GM23338 (cell line): ENCODE measurements at regions not wholly inside any gene's neighbourhood (a gene's known extent, or its start where the extent isn't known, plus 50 kb on each side); places are given as distances from the start of the nearest gene placed in this dataset.
"Not testable (repeated sequence)": the region's sequence is repeated elsewhere in the genome, so short reads cannot be mapped to it uniquely, and the experiment has no call there.

Source experiments
- ATAC-seq: fragments of 200-7000 bp; cut with Tn5 transposase; 3 replicates; pipeline ENCODE4 v1.9.1; 2020
- DNase-seq: peaks from one replicate; pipeline ENCODE4 v3.0.0-alpha.2; 2015; ENCODE audit warnings: low spot score
- H2AFZ ChIP-seq: fragments of 200-600 bp; sonication (generic); 2 replicates; pipeline ENCODE4 v1.8.0; 2016; ENCODE audit warnings: antibody characterized with exemption, mild to moderate bottlenecking, moderate library complexity
- H3F3A ChIP-seq: fragments of 200-600 bp; sonication (generic); replicated peaks from 2 replicates; pipeline ENCODE4 v1.8.0; 2017; ENCODE audit warnings: antibody characterized with exemption, mixed run types, low read depth
- H3K27ac ChIP-seq: fragments of 200-600 bp; sonication (generic); 2 replicates; pipeline ENCODE4 v1.6.1; 2016; ENCODE audit warnings: low read depth
- H3K27me3 ChIP-seq: fragments of 200-600 bp; sonication (generic); 2 replicates; pipeline ENCODE4 v1.8.0; 2016; ENCODE audit warnings: mild to moderate bottlenecking, mixed run types, moderate library complexity; ENCODE audit not compliant: insufficient read depth
- H3K36me3 ChIP-seq: fragments of 200-600 bp; sonication (generic); 2 replicates; pipeline ENCODE4 v1.8.0; 2016; ENCODE audit warnings: mild to moderate bottlenecking; ENCODE audit not compliant: insufficient read depth
- H3K4me1 ChIP-seq: fragments of 200-600 bp; sonication (generic); 2 replicates; pipeline ENCODE4 v1.8.0; 2016; ENCODE audit warnings: mild to moderate bottlenecking, moderate library complexity; ENCODE audit not compliant: insufficient read depth
- H3K4me2 ChIP-seq: fragments of 200-600 bp; sonication (generic); 2 replicates; pipeline ENCODE4 v1.7.1; 2017; ENCODE audit warnings: mixed run types
- H3K4me3 ChIP-seq: fragments of 200-600 bp; sonication (generic); 2 replicates; pipeline ENCODE4 v1.6.1; 2016; ENCODE audit warnings: mixed run types
- H3K79me2 ChIP-seq: fragments of 200-600 bp; sonication (generic); replicated peaks from 2 replicates; pipeline ENCODE4 v1.8.0; 2017; ENCODE audit warnings: mild to moderate bottlenecking; ENCODE audit not compliant: insufficient read depth
- H3K9me2 ChIP-seq: fragments of 200-600 bp; sonication (generic); 2 replicates; pipeline ENCODE4 v1.8.0; 2017; ENCODE audit not compliant: insufficient read depth
- H4K20me1 ChIP-seq: fragments of 200-600 bp; sonication (generic); replicated peaks from 2 replicates; pipeline ENCODE4 v1.8.0; 2017; ENCODE audit warnings: mild to moderate bottlenecking; ENCODE audit not compliant: insufficient read depth
- H3K27ac Mint-ChIP-seq: 2 replicates; pipeline ENCODE4 v1.8.0; 2020; ENCODE audit warnings: inconsistent platforms, mild to moderate bottlenecking, moderate library complexity, mixed read lengths
- H3K27me3 Mint-ChIP-seq: 3 replicates; pipeline ENCODE4 v1.8.0; 2022; ENCODE audit warnings: low read depth, mild to moderate bottlenecking, moderate library complexity, mixed read lengths, inconsistent platforms; ENCODE audit not compliant: insufficient read depth, poor library complexity
- H3K36me3 Mint-ChIP-seq: 3 replicates; pipeline ENCODE4 v1.8.0; 2021; ENCODE audit warnings: low read depth, mild to moderate bottlenecking, inconsistent platforms, moderate library complexity, mixed read lengths
- H3K4me1 Mint-ChIP-seq: 3 replicates; pipeline ENCODE4 v1.8.0; 2020; ENCODE audit warnings: mild to moderate bottlenecking, inconsistent platforms, mixed read lengths
- H3K4me3 Mint-ChIP-seq: 3 replicates; pipeline ENCODE4 v1.8.0; 2021; ENCODE audit warnings: moderate library complexity, mild to moderate bottlenecking, inconsistent platforms, mixed read lengths
- H3K9me3 Mint-ChIP-seq: 3 replicates; pipeline ENCODE4 v1.8.0; 2020; ENCODE audit warnings: moderate library complexity, mild to moderate bottlenecking, inconsistent platforms, mixed read lengths
- STAT1 ChIP-seq: IDR thresholded peaks from one replicate; pipeline ENCODE4 v1.6.1; 2016; ENCODE audit warnings: antibody characterized with exemption; ENCODE audit not compliant: unreplicated experiment
- ZNF114 ChIP-seq: fragments of 250-450 bp; sonication (Bioruptor Pico); IDR thresholded peaks from 2 replicates; pipeline ENCODE4 v1.5.0; 2020; ENCODE audit warnings: mild to moderate bottlenecking, moderate library complexity
- ZNF331 ChIP-seq: fragments of 250-450 bp; sonication (Bioruptor Pico); IDR thresholded peaks from 2 replicates; pipeline ENCODE4 v1.5.0; 2020; ENCODE audit warnings: low read depth, mild to moderate bottlenecking, moderate library complexity
- ZNF462 ChIP-seq: fragments of 250-450 bp; sonication (Bioruptor Pico); IDR thresholded peaks from 2 replicates; pipeline ENCODE4 v1.5.0; 2020; ENCODE audit warnings: mild to moderate bottlenecking, moderate library complexity

- TF ChIP-seq ZNF462 (CRISPR knock-in tag), result no peak
- TF ChIP-seq STAT1, result no peak
Measured at GRCh38 chr12:38120438-38120837, 196.1 kb upstream of the ALG10B start (continued).

GRCh38 chr12:38123028-38123427 is 193.5 kb upstream of the ALG10B start:
- not testable (repeated sequence) for H3K27ac ChIP-seq, H3K36me3 ChIP-seq, H3K27me3 Mint-ChIP-seq, ATAC-seq, H3K27ac Mint-ChIP-seq, H3K9me2 ChIP-seq, H3K4me1 Mint-ChIP-seq, H3K79me2 ChIP-seq, H4K20me1 ChIP-seq, H3K4me3 ChIP-seq, H3K27me3 ChIP-seq, DNase-seq, H3F3A ChIP-seq, H2AFZ ChIP-seq, H3K4me1 ChIP-seq, H3K4me3 Mint-ChIP-seq, H3K4me2 ChIP-seq
- Mint-ChIP-seq H3K9me3 (peaks cover 96% of the 10 kb centered on the region), H3K36me3 (peaks cover 35% of the 10 kb centered on the region)

GRCh38 chr12:38123566-38124246 is 192.9 kb upstream of the ALG10B start:
- no peak overlapping the region for H3K27ac Mint-ChIP-seq
- Histone ChIP-seq H3K27ac (no peak overlapping the region), H3K4me3 (no peak overlapping the region), H3K27me3 (no peaks in the 10 kb centered on the region), H2AFZ (no peak overlapping the region), H3K4me2 (no peak overlapping the region), H3K79me2 (no peaks in the 10 kb centered on the region), H3F3A (no peaks in the 10 kb centered on the region), H4K20me1 (no peaks in the 10 kb centered on the region), H3K36me3 (no peaks in the 10 kb centered on the region), H3K4me1 (no peaks in the 10 kb centered on the region), H3K9me2 (no peaks in the 10 kb centered on the region)
- H3K36me3 Mint-ChIP-seq, result peaks cover 32% of the 10 kb centered on the region
- H3K9me3 Mint-ChIP-seq, result peaks cover 93% of the 10 kb centered on the region
- ATAC-seq (no peak), DNase-seq (no peak)
- H3K4me1 Mint-ChIP-seq, result no peaks in the 10 kb centered on the region
- no peak overlapping the region for H3K4me3 Mint-ChIP-seq
- H3K27me3 Mint-ChIP-seq, result peaks cover 9% of the 10 kb centered on the region
- TF ChIP-seq ZNF331 (CRISPR knock-in tag), result no peak
- TF ChIP-seq ZNF462 (CRISPR knock-in tag), result no peak
- no peak for TF ChIP-seq ZNF114 (CRISPR knock-in tag)
